ENCODE measurements at regions not wholly inside any gene's neighbourhood (a gene's known extent, or its start where the extent isn't known, plus 50 kb on each side); places are given as distances from the start of the nearest gene placed in this dataset.

GRCh38 chr18:33839452-33840211 lies 261.6 kb downstream of the ASXL3 start:
- intact Hi-C loops (cut with DNase I): no loop called here
- 13 to 20% (median 15%) methylated on average over 6 of the region's 6 CpGs for whole genome bisulfite sequencing, 4 donors
- Histone ChIP-seq H3K27me3 (no peaks in the 10 kb centered on the region), H3K36me3 (replicated peaks in 1 of 2) (no peaks in the 10 kb centered on the region), H3K4me3 (no peak overlapping the region), H3K9me3 (replicated peaks in 1 of 3) (no peaks in the 10 kb centered on the region), H3K27ac (no peak overlapping the region), H3K4me1 (replicated peaks in 1 of 2) (no peaks in the 10 kb centered on the region)
- peak; percentile 11 to 51 (median 29) for TF ChIP-seq CTCF (IDR thresholded peaks at IDR 0.05)
- no peak for TF ChIP-seq POLR2A (IDR thresholded peaks at IDR 0.05)
- no peak for DNase-seq

GRCh38 chr18:33838054-33838453 lies 260.0 kb downstream of the ASXL3 start:
- intact Hi-C loops (cut with DNase I): no loop called here
- no peaks in the 10 kb centered on the region for H3K4me1 ChIP-seq (replicated peaks in 1 of 2)
- DNase-seq: no peak
- H3K4me3 ChIP-seq: no peak overlapping the region
- no peaks in the 10 kb centered on the region for H3K36me3 ChIP-seq (replicated peaks in 1 of 2)
- H3K27ac ChIP-seq: no peak overlapping the region
- H3K27me3 ChIP-seq: no peaks in the 10 kb centered on the region
- H3K9me3 ChIP-seq (replicated peaks in 1 of 3): no peaks in the 10 kb centered on the region
- TF ChIP-seq CTCF (IDR thresholded peaks at IDR 0.05) (no peak), POLR2A (IDR thresholded peaks at IDR 0.05) (no peak)
- WGBS, 4 donors: 76 to 90% (median 84%) methylated on average over 1 of the region's 1 CpG

DNA sequence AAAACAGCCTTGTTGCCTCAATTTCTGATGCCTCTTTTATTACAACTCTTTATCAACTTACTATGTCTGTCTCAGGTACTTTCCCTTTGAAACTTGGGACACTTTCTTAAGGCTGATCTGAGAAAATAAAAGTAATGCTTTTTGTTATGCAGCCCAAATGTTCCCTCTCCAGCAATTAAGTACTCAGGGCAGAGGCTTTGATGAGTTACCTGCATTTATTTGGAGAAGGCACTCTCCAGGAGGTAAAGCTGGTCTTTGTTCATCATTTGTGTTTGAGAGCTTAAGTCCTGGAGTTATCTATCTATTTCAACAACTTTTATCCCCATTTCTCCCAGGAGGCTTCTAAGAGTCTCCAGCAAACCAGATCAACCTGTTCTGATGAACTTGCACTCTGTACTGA lies 259.2 kb downstream of the ASXL3 start:
- Histone ChIP-seq H3K9me3 (replicated peaks in 1 of 3) (no peaks in the 10 kb centered on the region), H3K4me3 (no peak overlapping the region), H3K4me1 (replicated peaks in 1 of 2) (no peaks in the 10 kb centered on the region), H3K27me3 (no peaks in the 10 kb centered on the region), H3K27ac (no peak overlapping the region), H3K36me3 (replicated peaks in 1 of 2) (no peaks in the 10 kb centered on the region)
- DNase-seq: no peak
- TF ChIP-seq POLR2A (IDR thresholded peaks at IDR 0.05) (no peak), CTCF (IDR thresholded peaks at IDR 0.05) (no peak)
- intact Hi-C loops (cut with DNase I): no loop called here

GRCh38 chr18:33836564-33836963 lies 258.5 kb downstream of the ASXL3 start:
- Histone ChIP-seq H3K27me3 (no peaks in the 10 kb centered on the region), H3K4me3 (no peak overlapping the region), H3K27ac (no peak overlapping the region), H3K4me1 (replicated peaks in 1 of 2) (no peaks in the 10 kb centered on the region), H3K36me3 (replicated peaks in 1 of 2) (no peaks in the 10 kb centered on the region), H3K9me3 (replicated peaks in 1 of 3) (no peaks in the 10 kb centered on the region)
- no peak for TF ChIP-seq CTCF (IDR thresholded peaks at IDR 0.05)
- TF ChIP-seq POLR2A (IDR thresholded peaks at IDR 0.05): no peak
- intact Hi-C loops (cut with DNase I): no loop called here
- no peak for DNase-seq
- 59 to 64% (median 62%) methylated on average over 4 of the region's 4 CpGs for WGBS, 4 donors
